GM15510 (cell line): ENCODE measurements at regions not wholly inside any gene's neighbourhood (a gene's known extent, or its start where the extent isn't known, plus 50 kb on each side); places are given as distances from the start of the nearest gene placed in this dataset.

Experiments
- POLR2A ChIP-seq: IDR thresholded peaks from 3 replicates; pipeline ENCODE4 v1.6.1; 2011; ENCODE audit warnings: borderline replicate concordance; ENCODE audit not compliant: insufficient read length; ENCODE audit errors: extremely low read depth

DNA sequence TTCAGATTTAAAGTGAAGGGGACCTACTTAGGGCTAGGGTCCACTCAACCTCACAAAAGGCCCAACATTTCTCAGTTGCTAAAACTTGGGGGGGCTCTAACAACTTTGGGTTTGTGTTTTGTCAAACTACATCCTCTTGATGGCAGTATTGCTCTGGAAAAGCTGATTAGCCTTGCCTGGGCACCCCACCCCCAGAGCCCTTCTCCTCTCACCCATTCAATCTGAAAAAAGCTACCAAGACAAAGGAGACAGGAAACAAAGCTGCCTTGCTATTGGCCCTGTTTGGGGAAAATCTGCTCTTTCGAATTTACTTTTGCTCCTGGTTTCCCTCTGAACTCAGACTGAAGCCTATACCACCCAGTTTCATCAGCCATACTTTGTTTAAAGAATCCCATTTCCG, 195.2 kb upstream of the STK26 start:
- no peak for TF ChIP-seq POLR2A

GRCh38 chrX:131828482-131828881, 194.6 kb upstream of the STK26 start:
- no peak for TF ChIP-seq POLR2A

DNA sequence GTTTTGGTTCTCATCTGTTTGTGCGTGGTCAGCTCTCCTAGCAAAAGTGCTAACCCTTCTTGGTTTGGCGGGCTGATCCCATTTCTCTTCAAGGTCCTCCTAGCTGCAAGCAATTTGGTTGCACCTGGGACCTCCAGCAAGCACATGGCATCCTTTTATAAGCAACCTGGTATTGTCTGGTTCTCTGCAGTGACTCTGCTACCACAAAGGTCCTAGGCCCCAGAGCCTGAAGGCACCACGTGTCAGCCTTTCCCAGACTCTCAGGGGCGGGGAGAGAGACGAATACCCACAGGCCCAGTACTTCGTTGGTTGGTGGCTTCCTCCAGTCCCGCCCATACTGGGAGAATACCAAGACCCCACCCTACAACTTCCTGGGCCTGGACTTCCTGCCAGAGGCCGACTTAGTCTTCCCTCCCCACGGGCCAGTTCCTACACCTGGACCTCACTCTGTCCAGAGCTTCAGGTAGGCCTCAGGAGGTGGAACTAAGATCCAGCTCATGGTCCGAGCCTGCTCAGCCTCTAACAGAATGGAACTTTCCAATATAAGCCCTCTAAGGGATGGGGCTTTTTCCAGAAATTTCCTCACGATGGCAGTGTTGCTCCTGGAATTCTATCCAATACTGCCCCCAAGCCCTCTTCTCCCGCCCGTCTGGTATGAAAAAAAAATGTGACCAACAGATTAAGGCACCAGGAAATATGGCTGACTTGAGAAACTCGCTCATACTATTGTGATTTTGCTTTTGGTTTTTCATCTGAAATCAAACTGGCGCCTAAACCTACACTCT, 192.5 kb upstream of the STK26 start:
- peak; percentile 31 for TF ChIP-seq POLR2A

- no peak for TF ChIP-seq POLR2A
These were observed 191.9 kb upstream of the STK26 start for GRCh38 chrX:131831185-131831520.

GRCh38 chrX:131836161-131836560, 186.9 kb upstream of the STK26 start:
- TF ChIP-seq POLR2A: no peak

GRCh38 chrX:131837325-131837724, 185.8 kb upstream of the STK26 start:
- TF ChIP-seq POLR2A: no peak

- no peak for TF ChIP-seq POLR2A
These were observed 182.2 kb upstream of the STK26 start for GRCh38 chrX:131840799-131841495.

GRCh38 chrX:131841496-131842437, 181.3 kb upstream of the STK26 start:
- TF ChIP-seq POLR2A: no peak

- TF ChIP-seq POLR2A: no peak
These were observed 179.1 kb upstream of the STK26 start for GRCh38 chrX:131843987-131844386.

DNA sequence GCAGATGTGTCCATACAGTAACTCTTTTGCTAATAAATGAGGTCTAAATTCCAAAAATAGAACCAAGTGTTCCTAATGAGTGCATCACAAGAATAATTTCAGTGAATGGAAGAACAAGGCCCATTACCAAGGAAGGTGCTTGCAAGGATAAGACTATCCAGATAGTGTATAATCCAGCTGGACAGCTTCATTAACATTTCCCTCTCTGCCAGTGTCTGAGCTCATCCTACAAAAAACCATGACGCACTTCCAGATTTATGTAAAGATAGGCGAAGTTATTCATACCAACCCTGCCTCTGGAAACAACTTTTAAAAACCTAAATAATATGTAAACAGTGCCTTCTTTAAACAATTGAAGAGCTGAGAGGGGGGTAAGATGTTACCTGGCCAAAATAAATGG, 177.9 kb upstream of the STK26 start:
- no peak for TF ChIP-seq POLR2A

DNA sequence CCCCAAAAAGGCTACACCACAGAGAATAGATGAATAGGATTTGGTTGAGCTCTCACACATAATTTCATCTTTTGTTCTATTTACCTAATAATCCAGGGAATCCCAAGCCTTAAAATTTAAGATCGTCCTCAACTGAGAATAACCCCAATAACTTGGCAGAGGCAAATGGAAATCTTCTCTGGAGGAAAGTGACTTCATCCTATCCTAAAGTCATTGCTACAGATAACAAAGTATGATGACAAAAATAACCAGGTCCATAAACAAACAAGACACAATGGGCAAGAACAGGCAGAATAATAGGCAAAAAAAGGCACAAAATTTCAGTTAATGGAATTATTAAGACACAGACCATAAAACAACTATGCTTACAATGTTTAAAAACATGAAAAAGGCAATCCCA, 177.3 kb upstream of the STK26 start:
- no peak for TF ChIP-seq POLR2A

DNA sequence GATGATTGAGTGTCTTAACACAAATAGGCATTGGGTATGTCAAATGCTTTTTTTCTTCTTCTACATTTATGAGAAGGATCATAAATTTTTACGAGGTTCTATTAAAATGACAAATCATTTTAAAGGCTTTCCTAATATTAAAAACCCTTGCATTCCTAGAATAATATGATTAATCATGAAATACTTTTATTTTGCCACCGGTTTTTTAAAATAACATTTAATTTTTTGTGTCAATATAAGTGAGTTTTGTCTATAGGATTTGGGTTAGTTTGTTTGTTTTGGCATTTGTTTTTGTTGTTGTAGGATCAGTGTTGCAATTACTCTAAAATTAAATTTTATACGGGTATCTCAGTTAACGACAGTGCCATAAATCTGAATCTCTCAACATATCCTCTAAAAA, 169.7 kb upstream of the STK26 start:
- TF ChIP-seq POLR2A: no peak

GRCh38 chrX:131854581-131854980, 168.5 kb upstream of the STK26 start:
- no peak for TF ChIP-seq POLR2A

- TF ChIP-seq POLR2A: no peak
These were observed 161.9 kb upstream of the STK26 start for GRCh38 chrX:131861088-131861787.
